ENCODE measurements at regions not wholly inside any gene's neighbourhood (a gene's known extent, or its start where the extent isn't known, plus 50 kb on each side); places are given as distances from the start of the nearest gene placed in this dataset.

- DNase-seq (ENCODE audit: extremely low spot score, insufficient read length, low read depth) (no peak), FAIRE-seq (no peak)
Measured at GRCh38 chr13:99829161-99829560, 142.4 kb downstream of the ZIC5 start.

GRCh38 chr13:99828735-99829134 is 142.8 kb downstream of the ZIC5 start:
- FAIRE-seq = no peak
- DNase-seq (ENCODE audit: extremely low spot score, insufficient read length, low read depth) = no peak

- DNase-seq (ENCODE audit: extremely low spot score, insufficient read length, low read depth) = no peak
- no peak for FAIRE-seq
Measured at GRCh38 chr13:99828123-99828522, 143.4 kb downstream of the ZIC5 start.

GRCh38 chr13:99827011-99827772 is 144.4 kb downstream of the ZIC5 start:
- DNase-seq (ENCODE audit: extremely low spot score, insufficient read length, low read depth) (no peak), FAIRE-seq (no peak)

DNA sequence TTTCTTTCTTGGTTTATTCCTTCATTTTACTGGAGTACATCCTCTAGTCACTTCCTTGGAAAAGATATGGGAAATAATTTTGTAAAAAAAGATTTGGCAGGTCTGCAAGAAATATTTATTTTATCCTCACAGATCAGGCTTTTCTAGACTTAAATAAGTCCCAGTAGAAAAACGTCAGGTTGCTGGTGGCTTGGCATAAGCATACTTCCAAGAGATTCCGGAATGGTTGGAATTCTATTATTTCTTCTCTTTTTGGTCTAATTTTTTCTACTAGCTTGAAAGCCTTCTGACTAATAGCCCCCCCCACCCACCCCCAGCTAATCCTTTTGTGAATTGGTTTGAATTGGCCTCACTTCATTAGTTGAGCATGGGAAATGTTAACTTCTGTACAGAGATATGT is 147.6 kb downstream of the ZIC5 start:
- DNase-seq (ENCODE audit: extremely low spot score, insufficient read length, low read depth) = no peak
- no peak for FAIRE-seq

- DNase-seq (ENCODE audit: extremely low spot score, insufficient read length, low read depth) (no peak), FAIRE-seq (no peak)
Measured at GRCh38 chr13:99822820-99823219, 148.7 kb downstream of the ZIC5 start.

DNA sequence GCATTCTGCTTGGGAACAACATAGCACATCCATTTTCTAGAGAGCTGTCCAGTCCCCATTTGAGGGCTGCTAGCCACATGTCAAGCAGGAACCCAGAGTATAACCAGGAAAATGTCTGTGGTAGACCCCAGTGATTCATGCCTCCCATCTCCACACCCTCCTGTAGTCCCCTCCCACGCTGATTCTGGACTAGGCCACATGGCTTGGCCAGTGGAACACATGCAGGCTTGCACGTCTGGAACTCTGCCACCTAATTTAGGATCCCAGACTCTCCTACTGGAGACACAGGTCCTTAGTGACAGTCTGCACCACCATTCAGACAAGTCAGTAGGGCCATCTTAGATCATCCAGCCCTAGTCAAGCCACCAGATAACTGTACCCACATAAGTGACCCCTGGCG is 149.8 kb downstream of the ZIC5 start:
- DNase-seq (ENCODE audit: extremely low spot score, insufficient read length, low read depth) (no peak), FAIRE-seq (no peak)

DNA sequence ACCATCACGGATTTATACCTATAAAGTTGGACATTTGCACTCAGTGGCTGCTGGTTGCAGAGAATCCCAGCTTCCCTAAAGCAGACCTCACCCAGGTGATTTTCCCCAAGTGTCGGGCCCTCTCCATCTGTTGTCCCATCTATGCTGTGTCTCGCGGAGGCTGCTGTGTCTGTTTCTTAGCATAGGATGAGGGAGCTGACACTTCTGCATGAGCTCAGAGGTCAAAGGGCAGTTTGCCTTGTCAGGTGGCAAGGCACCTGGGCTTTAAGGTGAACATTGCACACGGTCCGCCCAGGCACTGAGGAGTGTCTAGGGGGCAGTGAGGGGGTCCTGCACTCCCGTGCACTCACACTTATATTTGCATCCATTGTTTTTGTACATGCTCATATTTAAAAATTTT is 151.6 kb downstream of the ZIC5 start:
- no peak for DNase-seq (ENCODE audit: extremely low spot score, insufficient read length, low read depth)
- no peak for FAIRE-seq

DNA sequence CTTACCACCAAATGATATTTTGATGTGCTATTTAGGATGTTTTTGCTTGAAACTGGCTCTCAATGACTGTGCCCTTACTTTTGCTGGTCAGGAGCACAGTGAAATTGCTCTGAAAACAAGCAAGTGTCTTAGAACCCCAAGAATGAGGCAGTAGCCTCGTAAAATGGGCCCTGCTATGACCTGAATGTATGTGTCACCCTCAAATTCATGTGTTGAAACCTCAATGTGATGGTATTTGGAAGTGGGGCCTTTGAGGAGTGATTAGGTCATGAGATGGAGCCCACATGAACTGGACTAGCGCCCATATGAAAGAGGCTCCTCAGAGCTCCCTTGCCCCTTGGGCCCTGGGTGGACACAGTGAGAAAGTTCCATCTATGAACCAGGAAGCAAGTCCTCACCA is 155.2 kb downstream of the ZIC5 start:
- DNase-seq (ENCODE audit: extremely low spot score, insufficient read length, low read depth) (no peak), FAIRE-seq (no peak)

GRCh38 chr13:99813336-99814095 is 158.1 kb downstream of the ZIC5 start:
- FAIRE-seq = no peak
- DNase-seq (ENCODE audit: extremely low spot score, insufficient read length, low read depth) = no peak

DNA sequence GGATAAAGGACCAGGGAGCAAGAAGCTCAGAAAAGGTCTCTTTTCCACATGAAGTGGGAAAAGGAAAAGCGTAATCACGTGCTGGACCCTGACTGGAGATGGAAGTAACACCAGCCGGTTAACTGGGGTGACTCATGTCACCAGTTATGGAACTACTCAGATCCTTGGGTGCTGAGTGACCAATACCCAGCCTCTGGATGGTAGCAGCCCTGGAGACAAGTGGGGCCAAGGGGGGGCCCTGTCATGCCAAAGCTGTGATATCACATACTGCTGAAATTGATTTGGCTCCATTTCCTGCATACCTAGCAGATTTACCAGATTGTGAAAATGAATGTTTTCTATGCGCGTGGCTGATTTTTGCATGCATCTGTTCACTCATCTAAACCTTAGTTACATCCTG is 158.9 kb downstream of the ZIC5 start:
- FAIRE-seq (no peak), DNase-seq (ENCODE audit: extremely low spot score, insufficient read length, low read depth) (no peak)

DNA sequence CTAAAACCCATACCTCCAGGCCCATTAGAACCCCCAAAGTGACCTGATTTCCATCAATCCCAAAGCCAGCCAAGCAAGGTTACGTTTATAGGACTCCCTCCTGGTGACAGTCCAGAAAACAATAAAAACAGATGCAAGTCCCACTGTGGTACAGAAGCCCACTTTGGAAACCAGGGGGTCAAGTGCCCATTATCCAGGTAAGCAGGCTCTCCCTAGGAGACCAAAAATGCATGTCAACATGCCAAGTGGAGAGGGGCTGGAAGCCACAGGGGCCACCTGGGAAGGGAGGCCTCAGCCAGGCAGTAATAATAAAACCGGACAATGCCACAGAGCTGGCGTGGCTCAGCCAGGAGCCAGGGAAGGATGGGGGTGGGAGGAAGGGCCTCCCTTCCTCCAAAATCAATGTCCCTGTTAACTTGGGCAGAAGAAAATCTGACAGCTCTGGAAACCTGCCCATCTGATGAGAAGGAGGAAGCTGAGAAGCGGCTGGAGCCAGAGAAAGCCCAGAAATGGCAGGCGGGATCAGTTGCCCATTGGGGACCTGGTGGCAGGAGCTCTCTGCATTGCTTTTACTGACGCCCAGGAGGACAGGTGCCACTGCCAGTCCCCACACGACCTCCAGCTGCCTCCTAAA is 160.4 kb downstream of the ZIC5 start:
- FAIRE-seq = no peak
- no peak for DNase-seq (ENCODE audit: extremely low spot score, insufficient read length, low read depth)

- DNase-seq (ENCODE audit: extremely low spot score, insufficient read length, low read depth) = no peak
- FAIRE-seq = no peak
Measured at GRCh38 chr13:99809926-99810325, 161.6 kb downstream of the ZIC5 start.

DNA sequence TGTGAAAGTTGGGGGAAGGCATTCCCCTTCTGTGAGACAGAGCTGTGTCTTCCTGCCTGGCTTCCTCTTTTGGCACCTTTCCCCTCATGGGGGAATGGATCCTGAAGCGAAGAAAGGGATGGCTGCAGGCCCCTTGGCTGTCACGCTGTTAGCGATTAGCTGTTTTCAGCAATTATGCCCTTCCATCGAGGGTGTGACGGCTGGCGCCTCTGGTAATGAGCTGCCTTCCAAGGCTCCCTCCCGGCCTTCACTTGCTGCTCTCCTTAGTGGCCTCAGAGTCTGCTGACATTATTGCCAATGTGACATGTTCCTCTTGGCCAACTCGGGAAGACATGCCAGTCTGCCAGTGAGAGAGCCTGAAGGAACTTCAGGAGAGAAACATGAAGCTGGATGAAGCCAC is 162.1 kb downstream of the ZIC5 start:
- FAIRE-seq (no peak), DNase-seq (ENCODE audit: extremely low spot score, insufficient read length, low read depth) (no peak)

DNA sequence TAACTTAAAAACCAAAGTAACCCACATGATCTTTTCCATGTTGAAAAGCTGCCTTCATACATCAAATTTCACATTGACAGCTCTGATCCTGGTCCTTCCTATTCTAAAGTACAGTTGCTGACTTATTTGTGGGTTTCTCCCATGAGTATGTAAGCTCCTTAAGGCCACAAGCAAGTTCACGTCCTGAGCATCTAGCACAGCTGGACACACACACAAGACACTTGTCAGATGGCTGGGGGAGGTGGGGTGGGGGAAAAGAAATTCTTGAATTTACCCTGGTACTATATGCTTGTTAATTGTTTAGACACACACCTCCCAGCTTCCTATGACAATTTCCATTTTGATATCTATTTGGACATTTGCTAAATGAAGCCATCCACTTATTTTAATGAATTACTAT is 162.8 kb downstream of the ZIC5 start:
- FAIRE-seq = no peak
- DNase-seq (ENCODE audit: extremely low spot score, insufficient read length, low read depth) = no peak

DNA sequence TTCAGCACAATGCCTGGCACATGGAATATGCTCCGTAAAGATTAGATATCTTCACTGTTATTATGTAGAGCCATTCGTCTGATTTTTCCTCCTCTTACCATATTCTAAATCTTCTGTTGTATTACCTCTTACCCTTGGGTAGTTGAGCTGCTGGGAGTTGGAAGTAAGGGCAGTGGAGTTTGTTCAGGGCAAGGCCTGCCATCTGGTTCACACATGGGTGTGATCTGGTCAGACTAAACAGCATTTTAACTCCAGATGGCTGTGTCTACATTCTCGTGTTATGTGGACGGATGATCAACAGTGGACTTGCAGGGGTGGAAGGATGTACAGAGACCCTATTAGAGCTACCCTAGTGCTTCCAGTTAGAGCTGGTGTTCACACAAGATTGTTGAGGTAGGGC is 164.9 kb downstream of the ZIC5 start:
- DNase-seq (ENCODE audit: extremely low spot score, insufficient read length, low read depth) = no peak
- FAIRE-seq = no peak

GRCh38 chr13:99805361-99805760 is 166.2 kb downstream of the ZIC5 start:
- no peak for DNase-seq (ENCODE audit: extremely low spot score, insufficient read length, low read depth)
- no peak for FAIRE-seq

DNA sequence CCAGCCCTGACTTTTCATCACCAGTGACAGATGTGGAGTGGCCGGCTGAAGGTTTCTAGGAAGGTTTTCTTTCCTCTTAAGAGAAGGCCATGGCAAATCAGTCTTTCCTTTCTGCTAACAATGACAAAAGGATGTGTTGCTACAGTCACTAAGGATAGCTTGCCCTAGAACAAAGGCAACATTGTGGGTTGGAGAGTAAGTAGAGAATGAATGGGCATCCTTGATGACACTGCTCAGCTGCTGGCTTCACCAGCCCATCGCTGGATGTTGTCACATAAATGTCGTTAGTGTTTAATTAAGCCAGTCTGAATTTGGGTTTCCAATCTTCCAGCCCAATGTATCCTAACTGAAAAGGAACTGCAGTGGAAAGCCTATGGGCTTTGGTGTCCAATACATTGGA is 168.4 kb downstream of the ZIC5 start:
- DNase-seq (ENCODE audit: extremely low spot score, insufficient read length, low read depth) (no peak), FAIRE-seq (no peak)

DNA sequence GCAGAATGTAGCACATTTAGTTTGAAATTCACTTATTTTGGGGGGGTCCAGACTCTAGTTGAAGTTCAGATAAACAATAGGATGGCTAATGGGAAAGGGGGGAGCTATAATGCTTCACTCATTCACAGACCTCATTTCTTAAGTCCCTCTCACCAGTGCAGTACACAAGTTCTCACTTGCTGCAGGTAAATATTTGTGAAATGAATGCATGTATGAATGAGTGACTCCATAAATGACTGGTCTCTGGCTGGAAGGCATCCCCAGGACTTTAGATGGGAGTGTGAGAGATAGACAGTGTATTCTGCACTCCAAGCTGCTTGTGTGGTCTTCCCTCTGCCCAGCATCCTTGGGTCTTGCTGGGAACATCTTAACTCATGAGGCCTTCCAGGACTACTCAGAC is 169.2 kb downstream of the ZIC5 start:
- DNase-seq (ENCODE audit: extremely low spot score, insufficient read length, low read depth) (no peak), FAIRE-seq (no peak)

GRCh38 chr13:99800951-99801350 is 170.6 kb downstream of the ZIC5 start:
- FAIRE-seq = no peak

GRCh38 chr13:99800011-99800410 is 171.6 kb downstream of the ZIC5 start:
- DNase-seq (ENCODE audit: extremely low spot score, insufficient read length, low read depth) = no peak
- FAIRE-seq = no peak

More at GRCh38 chr13:99800951-99801350, 170.6 kb downstream of the ZIC5 start:
- DNase-seq (ENCODE audit: extremely low spot score, insufficient read length, low read depth) = no peak

All from GM18507 (cell line).